PC-9 (cell line): ENCODE measurements at regions not wholly inside any gene's neighbourhood (a gene's known extent, or its start where the extent isn't known, plus 50 kb on each side); places are given as distances from the start of the nearest gene placed in this dataset.

Source experiments
- CTCF ChIP-seq: fragments of 200-600 bp; sonication (generic); conservative IDR thresholded peaks from 2 replicates; pipeline ENCODE4 v1.6.1; 2017; ENCODE audit warnings: mixed run types, antibody characterized with exemption, mild to moderate bottlenecking, moderate library complexity
- EZH2 ChIP-seq: fragments of 200-600 bp; sonication (generic); IDR thresholded peaks from 2 replicates; pipeline ENCODE4 v1.8.0; 2017; ENCODE audit warnings: antibody characterized with exemption, low read depth

GRCh38 chr12:24739106-24739779 lies 209.7 kb downstream of the BCAT1 start:
- TF ChIP-seq CTCF (no peak), EZH2 (no peak)
